Head of caudate nucleus (tissue), 42 donors: ENCODE measurements at regions not wholly inside any gene's neighbourhood (a gene's known extent, or its start where the extent isn't known, plus 50 kb on each side); places are given as distances from the start of the nearest gene placed in this dataset.
"Not testable (repeated sequence)": the region's sequence is repeated elsewhere in the genome, so short reads cannot be mapped to it uniquely, and the experiment has no call there.

Experiments
- DNase-seq, 42 donors: peaks; one replicate each; pipeline versions ENCODE4 v3.0.0 to v3.0.0-alpha.2; 2020 to 2021; ENCODE audit warnings: mixed read lengths in 7 of 42
- intact Hi-C: fragments of 100-400 bp; cut with DNase I; formaldehyde crosslinking; loops from one replicate; pipeline ENCODE4 v1.15.0; 2022

GRCh38 chr21:10421199-10421598, 100.2 kb upstream of the TPTE start:
- not testable (repeated sequence) for DNase-seq

GRCh38 chr21:10421601-10422000, 99.8 kb upstream of the TPTE start:
- DNase-seq, intact Hi-C loops: not testable (repeated sequence)

More at GRCh38 chr21:10421199-10421598, 100.2 kb upstream of the TPTE start:
- intact Hi-C loops: not testable (repeated sequence)

GRCh38 chr21:10424097-10424886, 97.1 kb upstream of the TPTE start:
- intact Hi-C loops, DNase-seq: not testable (repeated sequence)

GRCh38 chr21:10424887-10425145, 96.6 kb upstream of the TPTE start:
- intact Hi-C loops: not testable (repeated sequence)

GRCh38 chr21:10425856-10426255, 95.5 kb upstream of the TPTE start:
- no peak for DNase-seq
- intact Hi-C loops: no loop called here

More at GRCh38 chr21:10424887-10425145, 96.6 kb upstream of the TPTE start:
- DNase-seq: not testable (repeated sequence)

GRCh38 chr21:10426812-10427211, 94.6 kb upstream of the TPTE start:
- not testable (repeated sequence) for DNase-seq

GRCh38 chr21:10427277-10427676, 94.1 kb upstream of the TPTE start:
- intact Hi-C loops, DNase-seq: not testable (repeated sequence)

More at GRCh38 chr21:10426812-10427211, 94.6 kb upstream of the TPTE start:
- intact Hi-C loops: not testable (repeated sequence)

GRCh38 chr21:10428981-10429534, 92.3 kb upstream of the TPTE start:
- DNase-seq, intact Hi-C loops: not testable (repeated sequence)

GRCh38 chr21:10430005-10430404, 91.4 kb upstream of the TPTE start:
- intact Hi-C loops: no loop called here
- DNase-seq: no peak

- peak in 3 of 42 donors; percentile 20 to 57 (median 20) for DNase-seq
Observed at GRCh38 chr21:10431995-10432394, 89.4 kb upstream of the TPTE start.

GRCh38 chr21:10432456-10432855, 88.9 kb upstream of the TPTE start:
- DNase-seq, intact Hi-C loops: not testable (repeated sequence)

More at GRCh38 chr21:10431995-10432394, 89.4 kb upstream of the TPTE start:
- intact Hi-C loops: not testable (repeated sequence)

- DNase-seq, intact Hi-C loops: not testable (repeated sequence)
Observed at GRCh38 chr21:10437977-10438376, 83.4 kb upstream of the TPTE start.

- intact Hi-C loops, DNase-seq: not testable (repeated sequence)
Observed at GRCh38 chr21:10440639-10441038, 80.7 kb upstream of the TPTE start.

GRCh38 chr21:10442018-10442417, 79.4 kb upstream of the TPTE start:
- intact Hi-C loops: not testable (repeated sequence)
- DNase-seq: peak in 1 of 42 donors; percentile 37

- DNase-seq, intact Hi-C loops: not testable (repeated sequence)
Observed at GRCh38 chr21:10445685-10446084, 75.7 kb upstream of the TPTE start.

- intact Hi-C loops: not testable (repeated sequence)
- DNase-seq: peak in 1 of 42 donors; percentile 37
Observed at GRCh38 chr21:10449451-10449850, 71.9 kb upstream of the TPTE start.

GRCh38 chr21:10451274-10451673, 70.1 kb upstream of the TPTE start:
- DNase-seq, intact Hi-C loops: not testable (repeated sequence)

GRCh38 chr21:10457765-10458164, 63.6 kb upstream of the TPTE start:
- intact Hi-C loops, DNase-seq: not testable (repeated sequence)

- intact Hi-C loops: not testable (repeated sequence)
Observed at GRCh38 chr21:10460957-10461356, 60.4 kb upstream of the TPTE start.

GRCh38 chr21:10461445-10461844, 59.9 kb upstream of the TPTE start:
- DNase-seq: peak in 3 of 42 donors; percentile 28 to 43 (median 31)
- intact Hi-C loops: not testable (repeated sequence)

More at GRCh38 chr21:10460957-10461356, 60.4 kb upstream of the TPTE start:
- DNase-seq: peak in 1 of 42 donors; percentile 37
